ENCODE measurements at regions not wholly inside any gene's neighbourhood (a gene's known extent, or its start where the extent isn't known, plus 50 kb on each side); places are given as distances from the start of the nearest gene placed in this dataset.

DNA sequence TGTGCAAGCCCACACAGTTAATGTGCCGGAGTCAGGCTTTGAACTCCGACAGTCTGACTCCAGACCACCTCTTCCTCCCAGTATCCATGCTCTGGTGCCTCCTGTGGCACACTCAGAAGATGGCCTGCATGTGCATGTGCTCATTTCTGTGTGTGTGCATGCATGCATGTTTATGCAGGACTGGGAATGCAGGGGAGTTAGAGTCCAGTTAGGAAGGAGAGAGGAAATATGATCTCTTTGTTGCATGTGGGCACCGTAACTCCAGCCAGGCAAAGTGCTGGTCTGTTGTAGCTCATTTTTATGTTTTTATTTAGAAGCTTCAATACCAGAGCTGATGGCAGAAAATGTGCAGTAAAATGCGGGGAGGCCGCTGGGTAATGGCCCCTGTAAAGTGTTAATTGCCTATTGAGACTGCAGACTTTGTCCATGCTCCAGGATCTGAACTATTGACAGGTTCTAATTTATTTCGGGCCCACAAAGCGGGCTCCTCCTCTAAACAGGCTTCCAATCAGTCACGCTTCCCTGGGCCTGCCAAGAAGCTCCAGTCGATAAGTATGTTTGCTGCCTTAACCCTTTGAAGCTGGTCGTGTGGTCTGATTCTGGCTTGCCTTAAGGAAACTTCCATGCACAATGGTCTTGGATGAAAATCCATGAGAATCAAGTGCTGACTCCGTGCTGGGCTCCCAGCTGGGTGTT, 248.3 kb downstream of the DHX35 start:
- no peak overlapping the region for H3K4me3 ChIP-seq
- Mint-ChIP-seq H3K4me3 (no peak overlapping the region), H3K9me3 (no peaks in the 10 kb centered on the region), H3K4me1 (peaks cover 5% of the 10 kb centered on the region; the same call in 1 of the 3 replicates), H3K27ac (no peak overlapping the region), H3K27me3 (ENCODE audit: insufficient read depth, low read depth, poor library complexity) (peaks cover 8% of the 10 kb centered on the region), H3K36me3 (ENCODE audit: low read depth) (no peaks in the 10 kb centered on the region)
- H3K4me1 ChIP-seq (ENCODE audit: insufficient read depth): no peaks in the 10 kb centered on the region
- H3K27me3 ChIP-seq (ENCODE audit: insufficient read depth): peaks cover 7% of the 10 kb centered on the region; the same call in 1 of the 2 replicates
- no peak overlapping the region for H3K27ac ChIP-seq (ENCODE audit: low read depth)
- H3K9me2 ChIP-seq (ENCODE audit: insufficient read depth): no peaks in the 10 kb centered on the region
- H4K20me1 ChIP-seq (replicated peaks; ENCODE audit: insufficient read depth): no peaks in the 10 kb centered on the region
- H3F3A ChIP-seq (replicated peaks; ENCODE audit: low read depth): no peaks in the 10 kb centered on the region
- no peak overlapping the region for H2AFZ ChIP-seq
- no peak overlapping the region for H3K4me2 ChIP-seq
- TF ChIP-seq EZH2phosphoT487 (IDR thresholded peaks at IDR 0.05; ENCODE audit: unreplicated experiment) (no peak), JUNB (IDR thresholded peaks at IDR 0.05; ENCODE audit: unreplicated experiment) (no peak)
- no peaks in the 10 kb centered on the region for H3K79me2 ChIP-seq (replicated peaks; ENCODE audit: insufficient read depth)
- DNase-seq (ENCODE audit: low spot score): peak; percentile 3
- ATAC-seq: peak; percentile 67; the same call in 2 of the 3 replicates
- H3K36me3 ChIP-seq (ENCODE audit: insufficient read depth): no peaks in the 10 kb centered on the region

DNA sequence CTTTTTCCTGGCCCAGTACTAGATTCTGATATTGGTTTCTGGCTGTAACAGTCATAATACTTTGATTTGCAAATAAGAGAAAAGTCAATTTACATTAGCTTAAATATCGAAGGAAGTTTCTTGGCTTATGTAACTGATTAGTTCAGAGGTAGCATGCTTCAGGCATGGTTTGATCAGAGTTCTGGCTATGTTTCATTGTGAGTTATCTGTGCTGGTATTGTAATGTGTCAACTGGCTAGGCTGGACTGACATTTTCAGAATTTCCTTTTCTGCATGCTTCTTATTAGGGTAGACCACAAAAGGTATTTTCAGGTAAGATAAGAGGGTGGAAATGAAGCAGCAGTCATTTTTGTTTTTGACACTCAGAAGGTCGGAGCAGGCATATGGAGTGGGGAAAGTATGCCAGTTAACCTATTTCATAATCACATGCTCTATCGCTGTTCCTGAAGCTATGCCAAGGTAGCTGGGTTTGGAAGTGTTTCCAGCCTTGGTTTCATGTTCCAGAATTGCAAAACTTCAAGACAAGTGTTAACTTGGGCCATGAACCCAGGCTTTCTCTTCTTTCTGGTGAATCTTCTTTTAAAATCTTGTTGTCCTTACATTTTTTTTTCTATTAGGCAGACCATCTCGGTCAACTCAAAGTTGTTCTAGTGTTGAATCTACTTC, 244.9 kb downstream of the DHX35 start:
- Histone ChIP-seq H3K27me3 (ENCODE audit: insufficient read depth) (peaks cover 7% of the 10 kb centered on the region; the same call in 1 of the 2 replicates), H3K9me2 (ENCODE audit: insufficient read depth) (peaks cover 12% of the 10 kb centered on the region; the same call in 1 of the 2 replicates), H3K4me3 (no peak overlapping the region), H2AFZ (no peak overlapping the region), H3K4me2 (no peak overlapping the region), H4K20me1 (replicated peaks; ENCODE audit: insufficient read depth) (no peaks in the 10 kb centered on the region), H3K4me1 (ENCODE audit: insufficient read depth) (no peaks in the 10 kb centered on the region), H3K36me3 (ENCODE audit: insufficient read depth) (no peaks in the 10 kb centered on the region), H3F3A (replicated peaks; ENCODE audit: low read depth) (no peaks in the 10 kb centered on the region), H3K79me2 (replicated peaks; ENCODE audit: insufficient read depth) (no peaks in the 10 kb centered on the region), H3K27ac (ENCODE audit: low read depth) (no peak overlapping the region)
- H3K4me1 Mint-ChIP-seq: peaks cover 5% of the 10 kb centered on the region; the same call in 1 of the 3 replicates
- no peak overlapping the region for H3K27ac Mint-ChIP-seq
- ATAC-seq (no peak), DNase-seq (ENCODE audit: low spot score) (no peak)
- no peaks in the 10 kb centered on the region for H3K36me3 Mint-ChIP-seq (ENCODE audit: low read depth)
- H3K9me3 Mint-ChIP-seq: peaks cover 3% of the 10 kb centered on the region; the same call in 2 of the 3 replicates
- no peak for TF ChIP-seq NANOG (IDR thresholded peaks at IDR 0.05; ENCODE audit: borderline replicate concordance)
- peaks cover 9% of the 10 kb centered on the region for H3K27me3 Mint-ChIP-seq (ENCODE audit: insufficient read depth, low read depth, poor library complexity)
- H3K4me3 Mint-ChIP-seq: no peak overlapping the region

DNA sequence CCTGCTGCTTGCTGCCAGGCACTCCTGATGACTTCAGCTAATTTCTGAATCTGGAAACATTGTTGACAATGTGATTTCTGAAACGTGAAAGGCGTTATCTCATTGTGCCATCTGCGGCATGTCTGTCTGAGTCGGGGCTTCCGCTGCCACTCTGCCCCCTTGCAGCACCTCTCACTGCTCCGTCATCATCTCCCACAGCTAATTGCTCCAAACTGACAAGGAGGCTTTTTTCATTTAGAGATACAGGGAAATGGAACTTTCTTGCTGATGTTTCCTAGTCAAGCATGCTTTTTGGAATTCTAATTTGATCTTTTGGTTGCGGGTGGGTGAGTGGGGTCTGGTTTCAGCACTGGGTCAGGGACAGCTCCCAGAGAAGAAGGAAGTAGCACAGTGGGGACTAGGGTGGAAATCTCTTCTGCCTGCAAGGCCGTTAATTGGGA, 233.5 kb downstream of the DHX35 start:
- no peak overlapping the region for H3K4me3 ChIP-seq
- no peaks in the 10 kb centered on the region for H3K27me3 ChIP-seq (ENCODE audit: insufficient read depth)
- peaks cover 2% of the 10 kb centered on the region; the same call in 1 of the 3 replicates for H3K4me1 Mint-ChIP-seq
- no peaks in the 10 kb centered on the region for H3K27me3 Mint-ChIP-seq (ENCODE audit: insufficient read depth, low read depth, poor library complexity)
- H3K4me3 Mint-ChIP-seq: no peak overlapping the region
- H3K27ac ChIP-seq (ENCODE audit: low read depth): no peak overlapping the region
- H3K4me2 ChIP-seq: no peak overlapping the region
- peaks cover 7% of the 10 kb centered on the region; the same call in 1 of the 2 replicates for H3K9me2 ChIP-seq (ENCODE audit: insufficient read depth)
- ATAC-seq: peak; percentile 71
- TF ChIP-seq, protein P1, sequence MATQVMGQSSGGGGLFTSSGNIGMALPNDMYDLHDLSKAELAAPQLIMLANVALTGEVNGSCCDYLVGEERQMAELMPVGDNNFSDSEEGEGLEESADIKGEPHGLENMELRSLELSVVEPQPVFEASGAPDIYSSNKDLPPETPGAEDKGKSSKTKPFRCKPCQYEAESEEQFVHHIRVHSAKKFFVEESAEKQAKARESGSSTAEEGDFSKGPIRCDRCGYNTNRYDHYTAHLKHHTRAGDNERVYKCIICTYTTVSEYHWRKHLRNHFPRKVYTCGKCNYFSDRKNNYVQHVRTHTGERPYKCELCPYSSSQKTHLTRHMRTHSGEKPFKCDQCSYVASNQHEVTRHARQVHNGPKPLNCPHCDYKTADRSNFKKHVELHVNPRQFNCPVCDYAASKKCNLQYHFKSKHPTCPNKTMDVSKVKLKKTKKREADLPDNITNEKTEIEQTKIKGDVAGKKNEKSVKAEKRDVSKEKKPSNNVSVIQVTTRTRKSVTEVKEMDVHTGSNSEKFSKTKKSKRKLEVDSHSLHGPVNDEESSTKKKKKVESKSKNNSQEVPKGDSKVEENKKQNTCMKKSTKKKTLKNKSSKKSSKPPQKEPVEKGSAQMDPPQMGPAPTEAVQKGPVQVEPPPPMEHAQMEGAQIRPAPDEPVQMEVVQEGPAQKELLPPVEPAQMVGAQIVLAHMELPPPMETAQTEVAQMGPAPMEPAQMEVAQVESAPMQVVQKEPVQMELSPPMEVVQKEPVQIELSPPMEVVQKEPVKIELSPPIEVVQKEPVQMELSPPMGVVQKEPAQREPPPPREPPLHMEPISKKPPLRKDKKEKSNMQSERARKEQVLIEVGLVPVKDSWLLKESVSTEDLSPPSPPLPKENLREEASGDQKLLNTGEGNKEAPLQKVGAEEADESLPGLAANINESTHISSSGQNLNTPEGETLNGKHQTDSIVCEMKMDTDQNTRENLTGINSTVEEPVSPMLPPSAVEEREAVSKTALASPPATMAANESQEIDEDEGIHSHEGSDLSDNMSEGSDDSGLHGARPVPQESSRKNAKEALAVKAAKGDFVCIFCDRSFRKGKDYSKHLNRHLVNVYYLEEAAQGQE (IDR thresholded peaks at IDR 0.05; ENCODE audit: unreplicated experiment): peak; percentile 79
- TF ChIP-seq, protein P2, sequence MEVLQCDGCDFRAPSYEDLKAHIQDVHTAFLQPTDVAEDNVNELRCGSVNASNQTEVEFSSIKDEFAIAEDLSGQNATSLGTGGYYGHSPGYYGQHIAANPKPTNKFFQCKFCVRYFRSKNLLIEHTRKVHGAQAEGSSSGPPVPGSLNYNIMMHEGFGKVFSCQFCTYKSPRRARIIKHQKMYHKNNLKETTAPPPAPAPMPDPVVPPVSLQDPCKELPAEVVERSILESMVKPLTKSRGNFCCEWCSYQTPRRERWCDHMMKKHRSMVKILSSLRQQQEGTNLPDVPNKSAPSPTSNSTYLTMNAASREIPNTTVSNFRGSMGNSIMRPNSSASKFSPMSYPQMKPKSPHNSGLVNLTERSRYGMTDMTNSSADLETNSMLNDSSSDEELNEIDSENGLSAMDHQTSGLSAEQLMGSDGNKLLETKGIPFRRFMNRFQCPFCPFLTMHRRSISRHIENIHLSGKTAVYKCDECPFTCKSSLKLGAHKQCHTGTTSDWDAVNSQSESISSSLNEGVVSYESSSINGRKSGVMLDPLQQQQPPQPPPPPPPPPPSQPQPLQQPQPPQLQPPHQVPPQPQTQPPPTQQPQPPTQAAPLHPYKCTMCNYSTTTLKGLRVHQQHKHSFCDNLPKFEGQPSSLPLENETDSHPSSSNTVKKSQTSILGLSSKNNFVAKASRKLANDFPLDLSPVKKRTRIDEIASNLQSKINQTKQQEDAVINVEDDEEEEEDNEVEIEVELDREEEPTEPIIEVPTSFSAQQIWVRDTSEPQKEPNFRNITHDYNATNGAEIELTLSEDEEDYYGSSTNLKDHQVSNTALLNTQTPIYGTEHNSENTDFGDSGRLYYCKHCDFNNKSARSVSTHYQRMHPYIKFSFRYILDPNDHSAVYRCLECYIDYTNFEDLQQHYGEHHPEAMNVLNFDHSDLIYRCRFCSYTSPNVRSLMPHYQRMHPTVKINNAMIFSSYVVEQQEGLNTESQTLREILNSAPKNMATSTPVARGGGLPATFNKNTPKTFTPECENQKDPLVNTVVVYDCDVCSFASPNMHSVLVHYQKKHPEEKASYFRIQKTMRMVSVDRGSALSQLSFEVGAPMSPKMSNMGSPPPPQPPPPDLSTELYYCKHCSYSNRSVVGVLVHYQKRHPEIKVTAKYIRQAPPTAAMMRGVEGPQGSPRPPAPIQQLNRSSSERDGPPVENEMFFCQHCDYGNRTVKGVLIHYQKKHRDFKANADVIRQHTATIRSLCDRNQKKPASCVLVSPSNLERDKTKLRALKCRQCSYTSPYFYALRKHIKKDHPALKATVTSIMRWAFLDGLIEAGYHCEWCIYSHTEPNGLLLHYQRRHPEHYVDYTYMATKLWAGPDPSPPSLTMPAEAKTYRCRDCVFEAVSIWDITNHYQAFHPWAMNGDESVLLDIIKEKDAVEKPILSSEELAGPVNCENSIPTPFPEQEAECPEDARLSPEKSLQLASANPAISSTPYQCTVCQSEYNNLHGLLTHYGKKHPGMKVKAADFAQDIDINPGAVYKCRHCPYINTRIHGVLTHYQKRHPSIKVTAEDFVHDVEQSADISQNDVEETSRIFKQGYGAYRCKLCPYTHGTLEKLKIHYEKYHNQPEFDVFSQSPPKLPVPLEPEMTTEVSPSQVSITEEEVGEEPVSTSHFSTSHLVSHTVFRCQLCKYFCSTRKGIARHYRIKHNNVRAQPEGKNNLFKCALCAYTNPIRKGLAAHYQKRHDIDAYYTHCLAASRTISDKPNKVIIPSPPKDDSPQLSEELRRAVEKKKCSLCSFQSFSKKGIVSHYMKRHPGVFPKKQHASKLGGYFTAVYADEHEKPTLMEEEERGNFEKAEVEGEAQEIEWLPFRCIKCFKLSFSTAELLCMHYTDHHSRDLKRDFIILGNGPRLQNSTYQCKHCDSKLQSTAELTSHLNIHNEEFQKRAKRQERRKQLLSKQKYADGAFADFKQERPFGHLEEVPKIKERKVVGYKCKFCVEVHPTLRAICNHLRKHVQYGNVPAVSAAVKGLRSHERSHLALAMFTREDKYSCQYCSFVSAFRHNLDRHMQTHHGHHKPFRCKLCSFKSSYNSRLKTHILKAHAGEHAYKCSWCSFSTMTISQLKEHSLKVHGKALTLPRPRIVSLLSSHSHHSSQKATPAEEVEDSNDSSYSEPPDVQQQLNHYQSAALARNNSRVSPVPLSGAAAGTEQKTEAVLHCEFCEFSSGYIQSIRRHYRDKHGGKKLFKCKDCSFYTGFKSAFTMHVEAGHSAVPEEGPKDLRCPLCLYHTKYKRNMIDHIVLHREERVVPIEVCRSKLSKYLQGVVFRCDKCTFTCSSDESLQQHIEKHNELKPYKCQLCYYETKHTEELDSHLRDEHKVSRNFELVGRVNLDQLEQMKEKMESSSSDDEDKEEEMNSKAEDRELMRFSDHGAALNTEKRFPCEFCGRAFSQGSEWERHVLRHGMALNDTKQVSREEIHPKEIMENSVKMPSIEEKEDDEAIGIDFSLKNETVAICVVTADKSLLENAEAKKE (CRISPR knock-in tag; IDR thresholded peaks at IDR 0.05): no peak
- H3F3A ChIP-seq (replicated peaks; ENCODE audit: low read depth): no peaks in the 10 kb centered on the region
- H4K20me1 ChIP-seq (replicated peaks; ENCODE audit: insufficient read depth): no peaks in the 10 kb centered on the region
- DNase-seq (ENCODE audit: low spot score): peak; percentile 34
- H3K27ac Mint-ChIP-seq: no peak overlapping the region
- H2AFZ ChIP-seq: no peak overlapping the region
- no peaks in the 10 kb centered on the region for H3K36me3 ChIP-seq (ENCODE audit: insufficient read depth)
- H3K9me3 Mint-ChIP-seq: peaks cover 1% of the 10 kb centered on the region; the same call in 1 of the 3 replicates
- H3K36me3 Mint-ChIP-seq (ENCODE audit: low read depth): no peaks in the 10 kb centered on the region
- no peaks in the 10 kb centered on the region for H3K4me1 ChIP-seq (ENCODE audit: insufficient read depth)
- H3K79me2 ChIP-seq (replicated peaks; ENCODE audit: insufficient read depth): no peaks in the 10 kb centered on the region
